WTC11 (cell line): ENCODE measurements at regions not wholly inside any gene's neighbourhood (a gene's known extent, or its start where the extent isn't known, plus 50 kb on each side); places are given as distances from the start of the nearest gene placed in this dataset.

ENCODE experiments used
- ATAC-seq: fragments of 200-7000 bp; cut with Tn5 transposase; 2 replicates; pipeline ENCODE4 v1.10.0; 2021; ENCODE audit warnings: mild to moderate bottlenecking, moderate library complexity
- CTCF ChIA-PET: fragments of 300-600 bp; sonication (Branson Sonifier 250); formaldehyde crosslinking; loops from one replicate; lab custom pipeline; 2021; ENCODE audit warnings: antibody characterized with exemption; lab: Charles Lee
- POLR2A ChIA-PET: fragments of 350-600 bp; sonication (Branson Sonifier 250); formaldehyde crosslinking; loops from one replicate; lab custom pipeline; 2021; ENCODE audit warnings: antibody characterized with exemption; lab: Charles Lee
- DNase-seq: peaks from one replicate; pipeline ENCODE4 v3.0.0; 2021; ENCODE audit warnings: low spot score
- H3K27ac Mint-ChIP-seq: 2 replicates; pipeline ENCODE4 v1.8.0; 2021; ENCODE audit warnings: mixed read lengths
- H3K27me3 Mint-ChIP-seq: 2 replicates; pipeline ENCODE4 v1.8.0; 2021; ENCODE audit warnings: low read depth, mild to moderate bottlenecking, moderate library complexity, mixed read lengths
- H3K36me3 Mint-ChIP-seq: 2 replicates; pipeline ENCODE4 v1.8.0; 2021; ENCODE audit warnings: mixed read lengths
- H3K4me1 Mint-ChIP-seq: 2 replicates; pipeline ENCODE4 v1.8.0; 2022; ENCODE audit warnings: mixed read lengths
- H3K4me3 Mint-ChIP-seq: 2 replicates; pipeline ENCODE4 v1.8.0; 2021; ENCODE audit warnings: mild to moderate bottlenecking, moderate library complexity, mixed read lengths
- H3K9me3 Mint-ChIP-seq: 2 replicates; pipeline ENCODE4 v1.8.0; 2021; ENCODE audit warnings: mixed read lengths
- CBFB ChIP-seq: sonication (generic); formaldehyde crosslinking; IDR thresholded peaks from 2 replicates; pipeline ENCODE4 v1.8.1; 2022; ENCODE audit warnings: mild to moderate bottlenecking, low read depth, missing genetic modification reagents
- ETV6 ChIP-seq: sonication (generic); formaldehyde crosslinking; IDR thresholded peaks from 2 replicates; pipeline ENCODE4 v1.8.1; 2022; ENCODE audit warnings: mild to moderate bottlenecking, missing genetic modification reagents
- FOXK1 ChIP-seq: sonication (generic); formaldehyde crosslinking; IDR thresholded peaks from 2 replicates; pipeline ENCODE4 v1.8.0; 2022; ENCODE audit warnings: mild to moderate bottlenecking, moderate library complexity, missing genetic modification reagents
- FOXP1 ChIP-seq: sonication (generic); formaldehyde crosslinking; IDR thresholded peaks from 2 replicates; pipeline ENCODE4 v1.8.0; 2022; ENCODE audit warnings: missing genetic modification reagents, mild to moderate bottlenecking, moderate library complexity, borderline replicate concordance
- GABPB1 ChIP-seq: sonication (generic); formaldehyde crosslinking; IDR thresholded peaks from 2 replicates; pipeline ENCODE4 v1.8.1; 2023; ENCODE audit warnings: mild to moderate bottlenecking, missing genetic modification reagents
- HMGA2 ChIP-seq: fragments of 250-450 bp; sonication (Bioruptor Pico); IDR thresholded peaks from 2 replicates; pipeline ENCODE4 v1.4.0; 2021; ENCODE audit warnings: mild to moderate bottlenecking, moderate library complexity
- NR3C1 ChIP-seq: sonication (generic); formaldehyde crosslinking; conservative IDR thresholded peaks from 2 replicates; pipeline ENCODE4 v1.8.1; 2023; ENCODE audit warnings: low read depth, mild to moderate bottlenecking, missing genetic modification reagents
- ZNF138 ChIP-seq: sonication (generic); formaldehyde crosslinking; conservative IDR thresholded peaks from 2 replicates; pipeline ENCODE4 v1.8.1; 2022; ENCODE audit warnings: mild to moderate bottlenecking, moderate library complexity, missing genetic modification reagents
- ZNF317 ChIP-seq: sonication (generic); formaldehyde crosslinking; IDR thresholded peaks from 2 replicates; pipeline ENCODE4 v1.8.1; 2023; ENCODE audit warnings: low read depth, mild to moderate bottlenecking, moderate library complexity, missing genetic modification reagents, borderline replicate concordance
- TF ChIP-seq, protein P1 (sequence below): sonication (generic); formaldehyde crosslinking; IDR thresholded peaks from 2 replicates; pipeline ENCODE4 v1.8.0; 2022; ENCODE audit warnings: mild to moderate bottlenecking, missing genetic modification reagents
- TF ChIP-seq, protein P2 (sequence below): sonication (generic); formaldehyde crosslinking; IDR thresholded peaks from 2 replicates; pipeline ENCODE4 v1.8.1; 2023; ENCODE audit warnings: mild to moderate bottlenecking, missing genetic modification reagents, borderline replicate concordance
- TF ChIP-seq, protein P3 (sequence below): sonication (generic); formaldehyde crosslinking; IDR thresholded peaks from 2 replicates; pipeline ENCODE4 v1.8.1; 2022; ENCODE audit warnings: missing genetic modification reagents, borderline replicate concordance
- TF ChIP-seq, protein P4 (sequence below): sonication (generic); formaldehyde crosslinking; IDR thresholded peaks from 2 replicates; pipeline ENCODE4 v1.8.1; 2023; ENCODE audit warnings: mild to moderate bottlenecking, missing genetic modification reagents, moderate library complexity
- TF ChIP-seq, protein P5 (sequence below): fragments of 250-450 bp; sonication (Bioruptor Pico); IDR thresholded peaks from 2 replicates; pipeline ENCODE4 v2.1.2; 2022; ENCODE audit warnings: mild to moderate bottlenecking, moderate library complexity
- TF ChIP-seq, protein P6 (sequence below): sonication (generic); formaldehyde crosslinking; IDR thresholded peaks from 2 replicates; pipeline ENCODE4 v1.8.1; 2022; ENCODE audit warnings: low read depth, missing genetic modification reagents, borderline replicate concordance

DNA sequence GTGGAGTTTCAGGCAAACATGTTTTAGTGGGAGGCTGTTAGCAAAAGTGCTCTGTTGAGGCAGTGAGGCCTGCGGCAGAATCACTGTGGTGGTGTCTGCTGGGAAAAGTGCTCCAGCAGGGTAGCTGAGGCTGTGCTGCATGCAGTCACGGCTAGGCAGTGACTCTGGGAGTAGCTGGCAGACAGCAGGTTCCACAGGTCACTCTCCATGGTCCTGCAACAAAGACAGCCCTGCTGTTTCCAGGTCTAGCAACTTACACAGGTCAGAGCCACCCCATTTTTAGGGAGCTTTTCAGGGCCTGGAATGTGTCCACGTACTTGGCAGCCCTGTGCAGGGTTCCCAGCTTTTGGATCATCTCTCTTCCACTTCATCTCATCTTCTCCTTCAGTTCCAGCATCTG is 184.3 kb downstream of the NAA11 start:
- TF ChIP-seq GABPB1 (CRISPR knock-in tag) (no peak), ETV6 (no peak), CBFB (no peak), NR3C1 (CRISPR knock-in tag) (no peak), ZNF138 (CRISPR knock-in tag) (no peak), FOXK1 (no peak), FOXP1 (CRISPR knock-in tag) (no peak), ZNF317 (CRISPR knock-in tag) (no peak), HMGA2 (CRISPR knock-in tag) (no peak)
- TF ChIP-seq, protein P1, sequence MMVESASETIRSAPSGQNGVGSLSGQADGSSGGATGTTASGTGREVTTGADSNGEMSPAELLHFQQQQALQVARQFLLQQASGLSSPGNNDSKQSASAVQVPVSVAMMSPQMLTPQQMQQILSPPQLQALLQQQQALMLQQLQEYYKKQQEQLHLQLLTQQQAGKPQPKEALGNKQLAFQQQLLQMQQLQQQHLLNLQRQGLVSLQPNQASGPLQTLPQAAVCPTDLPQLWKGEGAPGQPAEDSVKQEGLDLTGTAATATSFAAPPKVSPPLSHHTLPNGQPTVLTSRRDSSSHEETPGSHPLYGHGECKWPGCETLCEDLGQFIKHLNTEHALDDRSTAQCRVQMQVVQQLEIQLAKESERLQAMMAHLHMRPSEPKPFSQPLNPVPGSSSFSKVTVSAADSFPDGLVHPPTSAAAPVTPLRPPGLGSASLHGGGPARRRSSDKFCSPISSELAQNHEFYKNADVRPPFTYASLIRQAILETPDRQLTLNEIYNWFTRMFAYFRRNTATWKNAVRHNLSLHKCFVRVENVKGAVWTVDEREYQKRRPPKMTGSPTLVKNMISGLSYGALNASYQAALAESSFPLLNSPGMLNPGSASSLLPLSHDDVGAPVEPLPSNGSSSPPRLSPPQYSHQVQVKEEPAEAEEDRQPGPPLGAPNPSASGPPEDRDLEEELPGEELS (CRISPR knock-in tag) = no peak
- TF ChIP-seq, protein P2, sequence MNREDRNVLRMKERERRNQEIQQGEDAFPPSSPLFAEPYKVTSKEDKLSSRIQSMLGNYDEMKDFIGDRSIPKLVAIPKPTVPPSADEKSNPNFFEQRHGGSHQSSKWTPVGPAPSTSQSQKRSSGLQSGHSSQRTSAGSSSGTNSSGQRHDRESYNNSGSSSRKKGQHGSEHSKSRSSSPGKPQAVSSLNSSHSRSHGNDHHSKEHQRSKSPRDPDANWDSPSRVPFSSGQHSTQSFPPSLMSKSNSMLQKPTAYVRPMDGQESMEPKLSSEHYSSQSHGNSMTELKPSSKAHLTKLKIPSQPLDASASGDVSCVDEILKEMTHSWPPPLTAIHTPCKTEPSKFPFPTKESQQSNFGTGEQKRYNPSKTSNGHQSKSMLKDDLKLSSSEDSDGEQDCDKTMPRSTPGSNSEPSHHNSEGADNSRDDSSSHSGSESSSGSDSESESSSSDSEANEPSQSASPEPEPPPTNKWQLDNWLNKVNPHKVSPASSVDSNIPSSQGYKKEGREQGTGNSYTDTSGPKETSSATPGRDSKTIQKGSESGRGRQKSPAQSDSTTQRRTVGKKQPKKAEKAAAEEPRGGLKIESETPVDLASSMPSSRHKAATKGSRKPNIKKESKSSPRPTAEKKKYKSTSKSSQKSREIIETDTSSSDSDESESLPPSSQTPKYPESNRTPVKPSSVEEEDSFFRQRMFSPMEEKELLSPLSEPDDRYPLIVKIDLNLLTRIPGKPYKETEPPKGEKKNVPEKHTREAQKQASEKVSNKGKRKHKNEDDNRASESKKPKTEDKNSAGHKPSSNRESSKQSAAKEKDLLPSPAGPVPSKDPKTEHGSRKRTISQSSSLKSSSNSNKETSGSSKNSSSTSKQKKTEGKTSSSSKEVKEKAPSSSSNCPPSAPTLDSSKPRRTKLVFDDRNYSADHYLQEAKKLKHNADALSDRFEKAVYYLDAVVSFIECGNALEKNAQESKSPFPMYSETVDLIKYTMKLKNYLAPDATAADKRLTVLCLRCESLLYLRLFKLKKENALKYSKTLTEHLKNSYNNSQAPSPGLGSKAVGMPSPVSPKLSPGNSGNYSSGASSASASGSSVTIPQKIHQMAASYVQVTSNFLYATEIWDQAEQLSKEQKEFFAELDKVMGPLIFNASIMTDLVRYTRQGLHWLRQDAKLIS (CRISPR knock-in tag) = no peak
- TF ChIP-seq, protein P3, sequence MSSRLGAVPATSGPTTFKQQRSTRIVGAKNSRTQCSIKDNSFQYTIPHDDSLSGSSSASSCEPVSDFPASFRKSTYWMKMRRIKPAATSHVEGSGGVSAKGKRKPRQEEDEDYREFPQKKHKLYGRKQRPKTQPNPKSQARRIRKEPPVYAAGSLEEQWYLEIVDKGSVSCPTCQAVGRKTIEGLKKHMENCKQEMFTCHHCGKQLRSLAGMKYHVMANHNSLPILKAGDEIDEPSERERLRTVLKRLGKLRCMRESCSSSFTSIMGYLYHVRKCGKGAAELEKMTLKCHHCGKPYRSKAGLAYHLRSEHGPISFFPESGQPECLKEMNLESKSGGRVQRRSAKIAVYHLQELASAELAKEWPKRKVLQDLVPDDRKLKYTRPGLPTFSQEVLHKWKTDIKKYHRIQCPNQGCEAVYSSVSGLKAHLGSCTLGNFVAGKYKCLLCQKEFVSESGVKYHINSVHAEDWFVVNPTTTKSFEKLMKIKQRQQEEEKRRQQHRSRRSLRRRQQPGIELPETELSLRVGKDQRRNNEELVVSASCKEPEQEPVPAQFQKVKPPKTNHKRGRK = no peak
- TF ChIP-seq, protein P4, sequence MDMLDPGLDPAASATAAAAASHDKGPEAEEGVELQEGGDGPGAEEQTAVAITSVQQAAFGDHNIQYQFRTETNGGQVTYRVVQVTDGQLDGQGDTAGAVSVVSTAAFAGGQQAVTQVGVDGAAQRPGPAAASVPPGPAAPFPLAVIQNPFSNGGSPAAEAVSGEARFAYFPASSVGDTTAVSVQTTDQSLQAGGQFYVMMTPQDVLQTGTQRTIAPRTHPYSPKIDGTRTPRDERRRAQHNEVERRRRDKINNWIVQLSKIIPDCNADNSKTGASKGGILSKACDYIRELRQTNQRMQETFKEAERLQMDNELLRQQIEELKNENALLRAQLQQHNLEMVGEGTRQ (CRISPR knock-in tag) = no peak
- TF ChIP-seq, protein P5, sequence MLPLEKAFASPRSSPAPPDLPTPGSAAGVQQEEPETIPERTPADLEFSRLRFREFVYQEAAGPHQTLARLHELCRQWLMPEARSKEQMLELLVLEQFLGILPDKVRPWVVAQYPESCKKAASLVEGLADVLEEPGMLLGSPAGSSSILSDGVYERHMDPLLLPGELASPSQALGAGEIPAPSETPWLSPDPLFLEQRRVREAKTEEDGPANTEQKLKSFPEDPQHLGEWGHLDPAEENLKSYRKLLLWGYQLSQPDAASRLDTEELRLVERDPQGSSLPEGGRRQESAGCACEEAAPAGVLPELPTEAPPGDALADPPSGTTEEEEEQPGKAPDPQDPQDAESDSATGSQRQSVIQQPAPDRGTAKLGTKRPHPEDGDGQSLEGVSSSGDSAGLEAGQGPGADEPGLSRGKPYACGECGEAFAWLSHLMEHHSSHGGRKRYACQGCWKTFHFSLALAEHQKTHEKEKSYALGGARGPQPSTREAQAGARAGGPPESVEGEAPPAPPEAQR (CRISPR knock-in tag) = no peak
- TF ChIP-seq, protein P6, sequence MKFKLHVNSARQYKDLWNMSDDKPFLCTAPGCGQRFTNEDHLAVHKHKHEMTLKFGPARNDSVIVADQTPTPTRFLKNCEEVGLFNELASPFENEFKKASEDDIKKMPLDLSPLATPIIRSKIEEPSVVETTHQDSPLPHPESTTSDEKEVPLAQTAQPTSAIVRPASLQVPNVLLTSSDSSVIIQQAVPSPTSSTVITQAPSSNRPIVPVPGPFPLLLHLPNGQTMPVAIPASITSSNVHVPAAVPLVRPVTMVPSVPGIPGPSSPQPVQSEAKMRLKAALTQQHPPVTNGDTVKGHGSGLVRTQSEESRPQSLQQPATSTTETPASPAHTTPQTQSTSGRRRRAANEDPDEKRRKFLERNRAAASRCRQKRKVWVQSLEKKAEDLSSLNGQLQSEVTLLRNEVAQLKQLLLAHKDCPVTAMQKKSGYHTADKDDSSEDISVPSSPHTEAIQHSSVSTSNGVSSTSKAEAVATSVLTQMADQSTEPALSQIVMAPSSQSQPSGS (CRISPR knock-in tag) = no peak
- no peaks in the 10 kb centered on the region for H3K27me3 Mint-ChIP-seq
- peaks cover 8% of the 10 kb centered on the region; the same call in 1 of the 2 replicates for H3K36me3 Mint-ChIP-seq
- H3K4me3 Mint-ChIP-seq = no peak overlapping the region
- ChIA-PET CTCF (interaction anchor here (1.2 kb wide), 1 partner anchor 100 kb away, joined by 3 read pairs; no protein-coding TSS in a partner anchor), POLR2A (no interaction called here)
- DNase-seq (peak; percentile 47), ATAC-seq (peak; percentile 99)
- H3K9me3 Mint-ChIP-seq = peaks cover 19% of the 10 kb centered on the region
- H3K27ac Mint-ChIP-seq = no peak overlapping the region
- H3K4me1 Mint-ChIP-seq = no peaks in the 10 kb centered on the region
